GM18868 (cell line): ENCODE measurements at regions not wholly inside any gene's neighbourhood (a gene's known extent, or its start where the extent isn't known, plus 50 kb on each side); places are given as distances from the start of the nearest gene placed in this dataset.

Source experiments
- ATAC-seq: cut with Tn5 transposase; IDR thresholded peaks from one replicate; pipeline ENCODE4 v1.9.1; 2021; ENCODE audit warnings: mild to moderate bottlenecking, moderate library complexity; ENCODE audit not compliant: unreplicated experiment

GRCh38 chr2:138962686-138963085, 182.5 kb upstream of the NXPH2 start:
- ATAC-seq: no peak

- ATAC-seq: no peak
These were observed 180.0 kb upstream of the NXPH2 start for GRCh38 chr2:138960191-138960590.

- ATAC-seq: no peak
These were observed 178.8 kb upstream of the NXPH2 start for GRCh38 chr2:138959031-138959430.

GRCh38 chr2:138956116-138956515, 175.9 kb upstream of the NXPH2 start:
- no peak for ATAC-seq

GRCh38 chr2:138950486-138950885, 170.3 kb upstream of the NXPH2 start:
- ATAC-seq: no peak

GRCh38 chr2:138949517-138949916, 169.3 kb upstream of the NXPH2 start:
- ATAC-seq: no peak

GRCh38 chr2:138948070-138948539, 167.9 kb upstream of the NXPH2 start:
- ATAC-seq: peak; percentile 88

- no peak for ATAC-seq
These were observed 163.3 kb upstream of the NXPH2 start for GRCh38 chr2:138943470-138943869.

GRCh38 chr2:138942466-138942865, 162.3 kb upstream of the NXPH2 start:
- no peak for ATAC-seq

- ATAC-seq: no peak
These were observed 151.4 kb upstream of the NXPH2 start for GRCh38 chr2:138931284-138932256.

GRCh38 chr2:138930571-138930970, 150.4 kb upstream of the NXPH2 start:
- ATAC-seq: no peak

- ATAC-seq: no peak
These were observed 148.3 kb upstream of the NXPH2 start for GRCh38 chr2:138928374-138929021.

GRCh38 chr2:138922973-138923563, 142.9 kb upstream of the NXPH2 start:
- ATAC-seq: no peak

GRCh38 chr2:138919120-138919747, 139.0 kb upstream of the NXPH2 start:
- no peak for ATAC-seq

GRCh38 chr2:138910427-138910826, 130.2 kb upstream of the NXPH2 start:
- peak; percentile 77 for ATAC-seq

- no peak for ATAC-seq
These were observed 126.4 kb upstream of the NXPH2 start for GRCh38 chr2:138906549-138906948.

- no peak for ATAC-seq
These were observed 122.2 kb upstream of the NXPH2 start for GRCh38 chr2:138902239-138902871.

- ATAC-seq: no peak
These were observed 121.3 kb upstream of the NXPH2 start for GRCh38 chr2:138901530-138901929.

- ATAC-seq: no peak
These were observed 118.7 kb upstream of the NXPH2 start for GRCh38 chr2:138898855-138899254.

- no peak for ATAC-seq
These were observed 117.1 kb upstream of the NXPH2 start for GRCh38 chr2:138897274-138897673.

GRCh38 chr2:138893746-138894145, 113.6 kb upstream of the NXPH2 start:
- no peak for ATAC-seq
